ENCODE measurements at regions not wholly inside any gene's neighbourhood (a gene's known extent, or its start where the extent isn't known, plus 50 kb on each side); places are given as distances from the start of the nearest gene placed in this dataset.

DNA sequence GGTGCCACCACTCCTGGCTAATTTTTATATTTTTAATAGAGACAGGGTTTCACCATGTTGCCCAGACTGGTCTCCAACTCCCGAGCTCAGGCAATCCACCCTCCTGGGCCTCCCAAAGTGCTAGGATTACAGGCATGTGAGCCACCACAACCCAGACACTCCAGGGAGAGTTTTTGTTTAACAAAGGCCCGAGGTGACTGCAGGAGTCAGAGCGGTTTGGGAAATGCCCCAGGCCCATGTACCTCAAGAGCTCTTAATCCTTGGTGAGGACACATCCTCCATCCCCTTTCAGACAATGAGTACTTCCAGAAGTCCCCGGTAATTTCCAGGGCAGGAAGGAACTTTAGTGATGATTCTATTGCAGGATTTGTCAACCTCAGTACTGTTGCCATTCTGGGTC, 176.0 kb downstream of the ESRRB start:
- DNase-seq (ENCODE audit: low read depth, low spot score) = no peak
- peak overlapping the region; percentile 100 for H3K27ac ChIP-seq

DNA sequence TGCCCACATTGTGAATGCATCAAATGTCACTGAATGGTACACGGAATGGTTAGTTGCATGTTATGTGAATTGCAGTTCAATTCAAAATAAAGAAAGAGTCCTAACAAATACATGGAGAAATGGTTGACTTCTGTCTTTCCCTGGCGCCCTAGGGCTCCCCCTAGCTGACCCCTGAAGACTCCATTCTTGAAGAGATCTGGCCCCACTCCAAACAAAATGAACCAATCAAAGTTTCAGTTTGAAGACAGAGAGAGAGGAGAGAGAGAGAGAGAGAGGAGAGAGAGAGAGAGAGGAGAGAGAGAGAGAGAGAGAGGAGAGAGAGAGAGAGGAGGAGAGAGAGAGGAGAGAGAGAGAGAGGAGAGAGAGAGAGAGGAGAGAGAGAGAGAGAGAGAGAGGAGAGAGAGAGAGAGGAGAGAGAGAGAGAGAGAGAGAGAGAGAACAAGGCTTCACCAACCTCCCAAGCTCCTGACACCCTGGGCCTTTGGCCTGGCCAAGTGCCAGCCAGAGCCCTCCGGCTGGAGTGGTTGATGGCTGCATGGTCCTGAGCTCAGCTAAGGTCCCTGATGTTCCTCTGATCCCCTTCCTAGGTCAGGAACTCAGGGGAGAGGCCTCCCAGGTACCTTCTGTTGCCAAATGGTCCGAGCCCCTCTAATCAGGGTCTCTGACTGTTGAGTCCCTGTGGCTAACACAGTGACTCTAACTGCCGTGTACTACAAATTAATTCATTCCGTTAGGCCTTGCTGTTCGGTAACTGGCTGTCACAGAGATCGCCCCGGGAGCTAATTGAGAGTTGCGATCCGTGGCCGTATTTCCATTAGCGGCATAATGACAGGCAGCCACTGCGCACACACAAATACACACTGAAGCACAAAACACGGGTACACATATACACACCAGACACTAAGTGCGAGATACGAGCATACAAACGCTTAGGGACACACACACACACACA, 188.8 kb downstream of the ESRRB start:
- no peak overlapping the region for H3K27ac ChIP-seq
- no peak for DNase-seq (ENCODE audit: low read depth, low spot score)

DNA sequence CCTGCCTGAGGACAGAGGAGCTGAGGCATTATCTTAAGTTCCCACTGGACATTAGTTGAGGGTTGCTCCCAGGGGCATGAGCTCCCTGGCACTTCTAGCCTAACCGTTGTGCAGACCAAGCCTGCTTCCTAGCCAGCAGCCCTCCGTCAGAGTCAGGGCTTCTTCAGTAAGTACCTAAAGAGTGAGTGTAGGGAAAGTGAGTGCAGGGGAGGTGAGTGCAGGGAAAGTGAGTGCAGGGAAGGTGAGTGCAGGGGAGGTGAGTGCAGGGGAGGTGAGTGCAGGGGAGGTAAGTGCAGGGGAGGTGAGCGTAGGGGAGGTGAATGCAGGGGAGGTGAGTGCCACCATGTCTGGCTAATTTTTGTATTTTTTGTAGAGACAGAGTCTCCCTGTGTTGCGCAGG, 190.5 kb downstream of the ESRRB start:
- H3K27ac ChIP-seq = no peak overlapping the region
- DNase-seq (ENCODE audit: low read depth, low spot score) = no peak

GRCh38 chr14:76574416-76575095, 186.7 kb upstream of the VASH1 start:
- no peak overlapping the region for H3K27ac ChIP-seq
- no peak for DNase-seq (ENCODE audit: low read depth, low spot score)

- no peak for DNase-seq (ENCODE audit: low read depth, low spot score)
- no peak overlapping the region for H3K27ac ChIP-seq
Measured at GRCh38 chr14:76575108-76575507, 186.2 kb upstream of the VASH1 start.

DNA sequence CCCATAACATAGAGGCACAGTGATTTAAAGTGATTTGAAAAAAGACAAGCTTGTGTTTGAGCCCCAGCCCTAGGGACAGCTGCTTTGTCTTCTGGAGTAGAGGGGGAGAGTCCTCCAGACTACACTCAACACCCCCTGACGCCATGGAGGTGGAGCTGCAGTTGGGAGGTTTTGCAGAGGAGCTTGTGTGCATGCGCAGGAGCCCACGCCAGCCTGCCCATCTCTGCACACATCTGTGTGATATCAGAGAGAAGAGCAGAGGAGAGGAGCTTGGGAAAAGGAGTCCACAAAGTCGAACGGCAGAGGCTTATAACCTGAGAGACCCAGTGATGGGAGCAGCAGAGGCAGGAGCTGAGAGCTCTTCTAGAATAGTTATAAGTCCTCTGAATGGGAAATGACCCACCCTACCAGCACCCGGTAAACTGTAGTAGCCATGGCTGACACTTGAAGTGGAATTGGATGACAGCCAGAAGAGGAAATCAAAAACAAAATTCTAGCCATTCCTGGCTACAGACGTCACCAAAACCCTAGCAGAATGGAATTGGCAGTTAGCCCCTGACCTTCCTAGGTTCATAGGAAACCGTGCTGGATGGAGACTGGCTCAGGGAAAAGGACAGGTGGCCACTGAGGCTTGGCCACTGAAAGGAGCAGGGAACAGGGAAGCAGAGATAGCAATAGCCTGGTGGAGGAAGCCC, 185.1 kb upstream of the VASH1 start:
- DNase-seq (ENCODE audit: low read depth, low spot score) = no peak
- no peak overlapping the region for H3K27ac ChIP-seq

GRCh38 chr14:76577090-76577489, 184.2 kb upstream of the VASH1 start:
- DNase-seq (ENCODE audit: low read depth, low spot score) = no peak

DNA sequence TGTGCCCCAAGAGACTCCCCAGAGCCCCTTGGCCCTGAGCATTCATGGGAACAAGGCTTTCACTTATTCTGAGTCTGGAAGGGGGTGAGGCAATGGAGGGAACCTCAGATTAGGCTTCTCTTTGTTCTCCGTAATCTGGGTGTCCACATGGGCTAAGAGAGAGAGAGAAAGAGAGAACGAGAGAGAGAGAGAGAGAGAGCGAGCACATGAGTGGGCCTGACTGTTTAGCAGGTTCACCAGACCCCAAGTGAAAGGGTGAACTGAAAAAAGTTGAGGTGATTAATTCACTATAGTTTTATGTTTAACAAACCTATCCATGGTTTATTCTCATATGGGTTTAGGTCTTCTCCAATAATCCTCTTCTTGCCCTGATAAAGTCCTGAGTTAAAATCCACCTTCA, 183.4 kb upstream of the VASH1 start:
- no peak overlapping the region for H3K27ac ChIP-seq
- no peak for DNase-seq (ENCODE audit: low read depth, low spot score)

More at GRCh38 chr14:76577090-76577489, 184.2 kb upstream of the VASH1 start:
- H3K27ac ChIP-seq = no peak overlapping the region

GRCh38 chr14:76580399-76580798, 180.9 kb upstream of the VASH1 start:
- no peak for DNase-seq (ENCODE audit: low read depth, low spot score)
- no peak overlapping the region for H3K27ac ChIP-seq

GRCh38 chr14:76580967-76581366, 180.3 kb upstream of the VASH1 start:
- no peak for DNase-seq (ENCODE audit: low read depth, low spot score)
- no peak overlapping the region for H3K27ac ChIP-seq

GRCh38 chr14:76581592-76581991, 179.7 kb upstream of the VASH1 start:
- H3K27ac ChIP-seq = no peak overlapping the region
- no peak for DNase-seq (ENCODE audit: low read depth, low spot score)

DNA sequence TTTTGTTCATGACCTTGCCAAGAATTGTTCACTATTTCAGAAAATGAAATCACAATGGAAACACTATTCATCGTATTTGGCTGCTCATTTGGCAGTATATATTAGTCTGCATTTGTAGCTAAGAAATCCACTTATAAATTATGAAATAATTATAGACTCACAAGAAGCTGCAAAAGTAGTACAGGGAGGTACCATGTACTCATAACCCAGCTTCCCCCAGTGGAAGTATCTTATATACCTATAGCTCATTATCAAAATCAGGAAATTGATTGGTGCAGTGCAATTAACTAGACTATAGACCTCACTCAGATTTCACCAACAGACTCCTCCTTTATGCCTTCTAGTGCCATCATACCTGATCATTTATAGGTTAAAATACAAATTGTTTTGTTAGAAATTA, 178.8 kb upstream of the VASH1 start:
- H3K27ac ChIP-seq = no peak overlapping the region
- DNase-seq (ENCODE audit: low read depth, low spot score) = no peak

DNA sequence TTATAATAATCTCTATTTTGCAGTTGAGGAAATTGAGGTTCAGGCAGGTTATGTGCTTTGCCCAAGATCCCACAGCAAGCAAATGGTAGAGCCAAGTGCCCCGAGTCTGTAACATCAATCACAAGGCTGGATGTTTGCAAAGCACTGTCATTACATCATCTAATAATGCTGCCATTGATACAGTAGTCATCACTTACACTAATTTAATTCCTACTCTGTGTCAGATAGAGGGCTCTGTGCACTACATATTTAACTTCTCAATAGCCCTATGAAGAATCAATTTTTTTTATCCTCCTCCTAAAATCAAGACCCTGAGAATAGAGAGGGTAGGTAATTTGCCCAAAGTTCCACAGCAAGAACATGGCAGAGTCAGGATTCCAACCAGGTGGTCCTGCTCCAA, 178.1 kb upstream of the VASH1 start:
- no peak overlapping the region for H3K27ac ChIP-seq
- no peak for DNase-seq (ENCODE audit: low read depth, low spot score)

- DNase-seq (ENCODE audit: low read depth, low spot score) = no peak
- H3K27ac ChIP-seq = no peak overlapping the region
Measured at GRCh38 chr14:76583805-76584204, 177.5 kb upstream of the VASH1 start.

GRCh38 chr14:76584271-76584702, 177.0 kb upstream of the VASH1 start:
- DNase-seq (ENCODE audit: low read depth, low spot score) = no peak
- H3K27ac ChIP-seq = no peak overlapping the region

GRCh38 chr14:76585616-76586015, 175.7 kb upstream of the VASH1 start:
- DNase-seq (ENCODE audit: low read depth, low spot score) = no peak
- H3K27ac ChIP-seq = no peak overlapping the region

- peak overlapping the region; percentile 84 for H3K27ac ChIP-seq
- DNase-seq (ENCODE audit: low read depth, low spot score) = peak; percentile 57
Measured at GRCh38 chr14:76589246-76589645, 172.0 kb upstream of the VASH1 start.

DNA sequence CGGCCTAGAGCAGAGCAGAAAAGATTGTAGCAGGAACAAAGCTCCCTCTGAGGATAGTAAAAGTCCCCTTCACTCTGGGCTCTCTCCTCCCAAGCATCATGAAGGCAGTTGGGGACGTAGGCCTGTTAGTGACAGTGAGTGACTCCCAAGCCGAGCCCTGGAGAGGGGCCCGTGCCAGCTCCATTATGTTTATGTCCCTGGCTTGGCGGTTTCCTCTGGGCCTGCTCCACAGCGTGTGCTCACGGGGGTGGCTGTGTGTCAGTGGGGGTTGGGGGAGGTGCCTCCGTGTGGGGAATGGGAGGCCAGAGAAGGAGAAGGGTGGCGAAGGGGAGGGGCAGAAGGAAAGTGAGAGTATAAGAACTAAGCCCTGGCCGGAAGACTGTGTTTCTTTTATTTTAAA, 170.0 kb upstream of the VASH1 start:
- DNase-seq (ENCODE audit: low read depth, low spot score) = no peak
- peak overlapping the region; percentile 84 for H3K27ac ChIP-seq

GRCh38 chr14:76595266-76595665, 166.0 kb upstream of the VASH1 start:
- DNase-seq (ENCODE audit: low read depth, low spot score) = no peak

DNA sequence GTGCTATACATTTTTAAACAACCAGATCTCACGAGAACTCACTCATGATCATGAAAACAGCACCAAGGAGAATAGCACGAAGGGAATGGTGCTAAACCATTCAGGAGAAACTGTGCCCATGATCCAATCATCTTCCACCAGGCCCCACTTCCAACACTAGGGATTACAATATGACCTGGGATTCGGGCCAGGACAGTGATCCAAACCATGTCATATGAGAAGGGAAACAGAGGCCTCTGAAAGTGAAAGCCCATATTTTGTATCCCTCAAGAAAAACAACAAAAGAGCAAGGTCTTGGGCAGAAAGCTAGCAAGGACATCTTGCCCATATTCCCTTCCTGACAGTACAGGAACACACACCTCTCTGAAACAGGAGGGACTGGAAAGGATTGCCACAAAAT, 163.9 kb upstream of the VASH1 start:
- no peak for DNase-seq (ENCODE audit: low read depth, low spot score)

More at GRCh38 chr14:76595266-76595665, 166.0 kb upstream of the VASH1 start:
- no peak overlapping the region for H3K27ac ChIP-seq

DNA sequence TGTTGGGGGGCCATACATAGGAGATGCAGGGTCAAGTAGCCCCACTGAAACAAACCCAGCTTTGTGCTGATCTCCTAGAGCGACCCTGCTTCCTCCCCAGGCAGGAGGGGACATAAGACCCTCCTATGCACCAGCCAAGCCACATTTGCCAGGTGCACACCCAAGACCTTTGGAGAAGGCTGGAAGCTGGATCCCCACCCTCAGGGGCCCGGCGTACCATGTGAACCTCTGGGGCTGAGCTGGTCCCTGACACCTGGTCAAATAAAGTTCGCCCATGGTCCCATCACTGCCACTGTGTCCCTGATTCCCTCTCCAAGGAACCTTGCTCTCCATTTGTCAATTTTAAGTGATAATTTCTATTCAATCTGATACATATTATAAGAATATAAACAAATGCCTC, 162.1 kb upstream of the VASH1 start:
- H3K27ac ChIP-seq = no peak overlapping the region
- DNase-seq (ENCODE audit: low read depth, low spot score) = no peak

More for the DNA sequence above, 163.9 kb upstream of the VASH1 start:
- H3K27ac ChIP-seq = no peak overlapping the region
